Fibroblast of the aortic adventitia (primary cell): ENCODE measurements at regions not wholly inside any gene's neighbourhood (a gene's known extent, or its start where the extent isn't known, plus 50 kb on each side); places are given as distances from the start of the nearest gene placed in this dataset.

Experiments
- DNase-seq: peaks from one replicate; pipeline ENCODE4 v3.0.0-alpha.2; 2010; ENCODE audit warnings: low read depth
- H3K4me3 ChIP-seq: 2 replicates; pipeline ENCODE4 v1.5.1; 2011; ENCODE audit warnings: low read depth, mild to moderate bottlenecking, control low read depth, low read length, moderate library complexity
- TF ChIP-seq, protein P1 (sequence below): IDR thresholded peaks from 2 replicates; pipeline ENCODE4 v1.5.1; 2011; ENCODE audit warnings: mild to moderate bottlenecking, low read length, control low read depth, inconsistent platforms; ENCODE audit not compliant: insufficient read depth

DNA sequence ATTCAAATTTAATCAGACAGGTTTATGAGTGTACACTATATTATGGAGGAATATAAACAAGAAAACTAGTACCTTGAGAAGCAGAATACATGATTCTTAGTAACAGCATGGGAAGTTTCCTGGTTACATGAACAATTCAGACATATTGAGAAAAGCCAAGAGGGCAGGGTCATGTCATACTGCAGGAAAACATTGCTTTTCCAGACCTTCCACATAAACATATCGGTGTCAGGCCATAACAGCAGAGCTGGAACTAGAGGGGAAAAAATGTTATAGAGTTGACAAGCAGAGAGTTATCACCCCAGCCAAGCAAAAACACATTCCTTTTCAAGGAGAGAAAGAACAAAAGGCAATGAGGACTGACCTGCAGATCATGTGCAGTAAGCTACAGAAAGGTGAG lies 74.7 kb upstream of the ZNF236 start:
- TF ChIP-seq, protein P1, sequence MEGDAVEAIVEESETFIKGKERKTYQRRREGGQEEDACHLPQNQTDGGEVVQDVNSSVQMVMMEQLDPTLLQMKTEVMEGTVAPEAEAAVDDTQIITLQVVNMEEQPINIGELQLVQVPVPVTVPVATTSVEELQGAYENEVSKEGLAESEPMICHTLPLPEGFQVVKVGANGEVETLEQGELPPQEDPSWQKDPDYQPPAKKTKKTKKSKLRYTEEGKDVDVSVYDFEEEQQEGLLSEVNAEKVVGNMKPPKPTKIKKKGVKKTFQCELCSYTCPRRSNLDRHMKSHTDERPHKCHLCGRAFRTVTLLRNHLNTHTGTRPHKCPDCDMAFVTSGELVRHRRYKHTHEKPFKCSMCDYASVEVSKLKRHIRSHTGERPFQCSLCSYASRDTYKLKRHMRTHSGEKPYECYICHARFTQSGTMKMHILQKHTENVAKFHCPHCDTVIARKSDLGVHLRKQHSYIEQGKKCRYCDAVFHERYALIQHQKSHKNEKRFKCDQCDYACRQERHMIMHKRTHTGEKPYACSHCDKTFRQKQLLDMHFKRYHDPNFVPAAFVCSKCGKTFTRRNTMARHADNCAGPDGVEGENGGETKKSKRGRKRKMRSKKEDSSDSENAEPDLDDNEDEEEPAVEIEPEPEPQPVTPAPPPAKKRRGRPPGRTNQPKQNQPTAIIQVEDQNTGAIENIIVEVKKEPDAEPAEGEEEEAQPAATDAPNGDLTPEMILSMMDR: no peak
- DNase-seq: no peak
- no peak overlapping the region for H3K4me3 ChIP-seq

DNA sequence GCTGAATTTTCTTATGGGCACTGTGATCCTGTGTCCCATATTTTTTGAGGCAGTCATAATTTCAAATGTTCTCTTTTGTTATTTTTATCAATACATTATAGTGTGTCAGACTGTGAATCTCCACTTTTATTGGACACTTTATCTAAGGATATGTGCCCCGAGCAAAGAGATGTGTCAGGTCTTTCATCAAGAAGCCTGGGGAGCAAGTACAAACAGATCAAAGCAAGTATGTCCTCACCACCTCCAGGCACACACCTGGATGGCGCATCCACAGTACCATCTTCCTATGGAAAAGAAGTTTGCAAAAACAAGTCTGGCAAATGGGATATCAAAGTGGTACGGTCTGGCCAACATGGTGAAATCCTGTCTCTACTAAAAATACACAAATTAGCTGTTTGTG lies 81.0 kb upstream of the ZNF236 start:
- no peak overlapping the region for H3K4me3 ChIP-seq
- no peak for DNase-seq
- TF ChIP-seq, protein P1: no peak

- H3K4me3 ChIP-seq: no peak overlapping the region
- TF ChIP-seq, protein P1: no peak
- DNase-seq: no peak
Observed at GRCh38 chr18:76736309-76736708, 86.0 kb upstream of the ZNF236 start.

DNA sequence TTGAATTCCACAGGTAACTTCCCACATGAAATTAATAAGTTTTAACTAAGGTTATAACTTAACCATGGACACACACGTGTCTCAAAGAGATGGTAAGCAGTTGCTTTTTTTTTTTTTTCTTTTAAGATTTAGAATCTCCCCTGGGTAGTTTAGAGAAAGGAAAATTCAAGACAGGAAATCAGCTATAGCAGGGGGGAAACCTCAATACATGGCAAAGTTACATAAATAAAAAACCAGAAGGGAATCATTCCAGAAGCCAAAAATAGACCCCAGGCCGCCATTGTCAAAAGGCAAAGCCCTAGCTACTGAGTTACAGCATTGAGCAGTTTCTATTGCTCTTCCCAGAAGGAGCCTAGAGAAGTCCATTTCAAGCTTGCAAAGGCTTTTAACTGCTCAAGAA lies 91.5 kb upstream of the ZNF236 start:
- no peak for DNase-seq
- H3K4me3 ChIP-seq: no peak overlapping the region
- TF ChIP-seq, protein P1: no peak

DNA sequence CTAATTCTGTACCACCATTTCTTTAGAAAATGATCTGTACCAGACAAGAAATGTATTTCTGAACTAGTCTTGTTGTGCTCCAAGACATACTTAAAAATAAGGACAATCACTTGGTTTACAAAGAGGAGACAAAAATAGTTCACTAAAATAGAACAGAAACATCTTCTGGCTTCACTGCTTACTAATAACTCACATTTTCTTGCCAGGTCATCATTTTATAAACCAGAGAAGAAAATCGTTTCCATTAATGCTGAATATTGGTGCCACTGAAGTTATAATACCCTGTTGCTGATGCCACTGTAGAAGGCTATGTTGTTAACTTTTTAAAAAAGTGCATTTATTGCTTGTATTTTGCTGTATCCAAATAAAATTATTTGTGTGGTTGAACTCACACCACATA lies 94.8 kb upstream of the ZNF236 start:
- no peak for DNase-seq
- TF ChIP-seq, protein P1: no peak
- no peak overlapping the region for H3K4me3 ChIP-seq

GRCh38 chr18:76725445-76725844 lies 96.9 kb upstream of the ZNF236 start:
- DNase-seq: no peak
- H3K4me3 ChIP-seq: no peak overlapping the region
- TF ChIP-seq, protein P1: no peak

DNA sequence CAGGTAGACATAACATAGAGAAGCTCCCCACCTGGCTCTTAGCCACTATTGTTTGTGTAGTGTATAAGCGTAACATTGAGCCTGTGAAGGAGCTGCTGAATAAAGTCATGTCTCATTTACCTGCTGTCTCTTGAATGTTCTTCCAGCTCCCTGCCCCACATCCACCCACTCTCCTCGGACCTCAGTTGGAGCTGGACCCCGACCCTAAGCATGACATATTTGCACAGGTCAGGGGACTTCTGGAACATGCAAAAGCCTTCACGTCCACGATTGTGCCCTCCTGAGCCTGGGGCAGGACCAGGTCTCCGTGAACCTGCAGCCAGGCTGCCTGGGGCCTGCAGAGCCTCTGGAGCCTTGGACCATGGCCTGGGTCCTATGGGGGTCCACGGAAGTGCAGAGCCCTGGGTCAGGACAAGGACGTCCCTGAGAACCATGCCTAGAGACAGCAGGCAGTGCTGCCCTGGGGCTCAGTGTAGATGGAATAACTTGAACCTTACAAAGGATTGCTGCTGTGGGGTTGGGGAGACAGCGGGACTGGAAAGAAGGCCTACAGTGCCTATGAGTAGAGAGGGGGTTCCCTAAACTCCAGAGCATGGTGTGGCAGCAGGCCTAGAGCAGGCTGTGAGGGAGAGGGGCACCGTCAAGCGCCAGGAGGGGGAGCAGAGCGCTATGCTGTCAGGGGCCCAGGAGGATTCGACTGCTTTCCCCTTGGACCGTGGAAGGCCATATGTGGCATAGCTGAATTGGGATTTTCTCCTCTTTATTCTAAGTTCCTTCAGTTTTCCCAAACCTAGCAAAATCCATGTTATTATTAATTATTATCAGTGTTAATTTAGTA lies 99.9 kb upstream of the ZNF236 start:
- TF ChIP-seq, protein P1: no peak
- no peak overlapping the region for H3K4me3 ChIP-seq
- no peak for DNase-seq
